ENCODE measurements at regions not wholly inside any gene's neighbourhood (a gene's known extent, or its start where the extent isn't known, plus 50 kb on each side); places are given as distances from the start of the nearest gene placed in this dataset.
"Not testable (repeated sequence)": the region's sequence is repeated elsewhere in the genome, so short reads cannot be mapped to it uniquely, and the experiment has no call there.

DNA sequence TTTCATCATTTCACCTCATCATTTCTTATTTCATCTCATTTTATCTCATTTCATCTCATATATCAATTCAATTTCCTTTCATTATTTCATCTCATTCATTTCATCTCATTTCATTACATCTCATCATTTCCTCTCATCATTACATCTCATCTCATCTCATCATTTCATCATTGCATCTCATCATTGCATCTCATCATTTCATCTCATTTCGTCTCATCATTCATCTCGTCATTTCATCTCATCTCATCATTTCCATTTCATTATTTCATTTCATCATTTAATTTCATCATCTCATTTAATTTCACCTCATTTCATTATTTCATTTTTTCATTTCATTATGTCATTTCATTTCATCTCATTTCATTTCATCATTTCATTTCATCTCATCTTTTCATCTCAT is 168.5 kb upstream of the FAM72C start:
- DNase-seq (ENCODE audit: low read depth), result not testable (repeated sequence)

DNA sequence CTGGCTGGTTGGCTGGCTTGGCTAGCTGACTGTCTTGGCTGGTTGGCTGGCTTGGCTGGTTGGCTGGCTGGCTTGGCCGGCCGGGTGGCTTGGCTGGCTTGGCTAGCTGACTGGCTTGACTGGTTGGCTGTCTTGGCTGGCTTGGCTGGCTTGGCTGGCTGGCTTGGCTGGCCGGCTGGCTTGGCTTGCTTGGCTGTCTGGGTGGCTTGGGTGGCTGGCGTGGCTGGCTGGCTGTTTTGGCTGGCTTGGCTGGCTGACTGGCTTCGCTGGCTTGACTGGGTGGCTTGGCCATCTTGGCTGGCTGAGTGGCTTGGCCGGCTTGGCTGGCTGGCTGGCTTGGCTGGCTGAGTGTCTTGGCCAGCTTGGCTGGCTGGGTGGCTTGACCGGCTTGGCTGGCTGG is 133.2 kb upstream of the FAM72C start:
- not testable (repeated sequence) for DNase-seq (ENCODE audit: low read depth)

DNA sequence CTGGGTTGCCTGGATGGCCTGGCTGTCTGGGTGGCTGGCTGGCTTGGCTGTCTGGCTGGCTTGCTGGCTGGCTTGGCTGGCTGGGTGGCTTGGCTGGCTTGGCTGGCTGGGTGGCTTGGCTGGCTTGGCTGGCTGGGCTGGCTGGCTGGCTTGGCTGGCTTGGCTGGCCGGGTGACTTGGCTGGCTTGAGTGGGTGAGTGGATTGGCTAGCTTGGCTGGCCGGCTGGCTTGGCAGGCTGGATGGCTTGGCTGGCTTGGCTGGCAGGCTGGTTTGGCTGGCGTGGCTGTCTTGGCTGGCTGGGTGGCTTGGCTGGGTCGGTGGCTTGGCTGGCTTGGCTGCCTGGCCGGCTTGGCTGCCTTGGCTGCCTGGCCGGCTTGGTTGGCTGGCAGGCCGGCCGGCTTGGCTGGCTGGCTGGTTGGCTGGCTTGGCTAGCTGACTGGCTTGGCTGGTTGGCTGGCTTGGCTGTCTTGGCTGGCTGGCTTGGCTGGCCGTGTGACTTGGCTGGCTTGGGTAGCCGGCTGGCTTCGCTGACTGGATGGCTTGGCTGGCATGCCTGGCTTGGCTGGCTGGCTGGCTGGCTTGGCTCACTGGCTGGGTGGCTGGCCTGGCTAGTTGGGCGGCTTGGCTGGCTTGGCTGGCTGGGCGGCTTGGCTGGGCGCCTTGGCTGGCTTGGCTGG is 132.4 kb upstream of the FAM72C start:
- peak; percentile 15 for DNase-seq (ENCODE audit: low read depth)

DNA sequence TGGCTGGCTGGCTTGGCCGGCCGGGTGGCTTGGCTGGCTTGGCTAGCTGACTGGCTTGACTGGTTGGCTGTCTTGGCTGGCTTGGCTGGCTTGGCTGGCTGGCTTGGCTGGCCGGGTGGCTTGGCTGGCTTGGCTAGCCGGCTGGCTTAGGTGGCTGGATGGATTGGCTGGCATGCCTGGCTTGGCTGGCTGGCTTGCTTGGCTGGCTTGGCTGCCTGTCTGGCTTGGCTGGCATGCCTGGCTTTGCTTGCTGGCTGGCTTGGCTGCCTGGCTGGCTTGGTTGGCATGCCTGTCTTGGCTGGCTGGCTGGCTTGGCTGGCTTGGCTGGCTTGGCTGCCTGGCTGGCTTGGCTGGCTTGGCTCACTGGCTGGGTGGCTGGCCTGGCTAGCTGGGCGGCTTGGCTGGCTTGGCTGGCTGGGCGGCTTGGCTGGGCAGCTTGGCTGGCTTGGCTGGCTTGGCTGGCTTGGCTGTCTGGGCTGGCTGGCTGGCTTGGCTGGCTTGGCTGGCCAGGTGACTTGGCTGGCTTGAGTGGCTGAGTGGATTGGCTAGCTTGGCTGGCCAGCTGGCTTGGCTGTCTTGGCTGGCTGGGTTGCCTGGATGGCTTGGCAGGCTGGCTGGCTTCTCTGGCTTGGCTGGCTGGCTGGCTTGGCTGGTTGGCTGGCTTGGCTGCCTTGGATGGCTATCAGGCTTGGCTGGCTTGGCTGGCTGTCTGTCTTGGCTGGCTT is 131.5 kb upstream of the FAM72C start:
- DNase-seq (ENCODE audit: low read depth), result peak; percentile 3

DNA sequence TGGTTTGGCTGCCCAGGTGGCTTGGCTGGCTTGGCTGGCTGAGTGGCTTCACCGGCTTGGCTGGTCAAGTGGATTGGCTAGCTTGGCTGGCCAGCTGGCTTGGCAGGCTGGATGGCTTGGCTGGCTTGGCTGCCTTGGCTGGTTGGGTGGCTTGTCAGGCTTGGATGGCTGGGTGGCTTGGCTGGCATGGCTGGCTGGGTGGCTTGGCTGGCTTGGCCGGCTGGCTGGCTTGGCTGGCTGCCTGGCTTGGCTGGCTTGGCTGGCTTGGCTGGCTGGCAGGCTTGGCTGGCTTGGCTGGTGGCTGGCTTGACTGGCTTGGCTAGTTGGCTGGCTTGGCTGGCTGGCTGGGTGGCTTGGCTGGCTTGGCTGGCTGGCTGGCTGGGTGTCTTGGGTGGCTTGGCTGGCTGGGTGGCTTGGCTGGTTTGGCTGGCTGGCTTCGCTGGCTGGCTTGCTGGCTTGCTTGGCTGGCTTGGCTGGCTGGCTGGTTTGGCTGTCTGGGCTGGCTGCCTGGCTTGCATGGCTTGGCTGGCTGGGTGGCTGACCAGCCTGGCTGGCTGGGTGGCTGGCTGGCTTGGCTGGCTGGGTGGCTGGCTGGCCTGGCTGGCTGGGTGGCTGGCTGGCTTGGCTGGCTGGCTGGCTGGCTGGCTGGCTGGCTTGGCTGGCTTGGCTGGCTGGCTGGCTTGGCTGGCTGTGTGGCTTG is 130.4 kb upstream of the FAM72C start:
- not testable (repeated sequence) for DNase-seq (ENCODE audit: low read depth)

DNA sequence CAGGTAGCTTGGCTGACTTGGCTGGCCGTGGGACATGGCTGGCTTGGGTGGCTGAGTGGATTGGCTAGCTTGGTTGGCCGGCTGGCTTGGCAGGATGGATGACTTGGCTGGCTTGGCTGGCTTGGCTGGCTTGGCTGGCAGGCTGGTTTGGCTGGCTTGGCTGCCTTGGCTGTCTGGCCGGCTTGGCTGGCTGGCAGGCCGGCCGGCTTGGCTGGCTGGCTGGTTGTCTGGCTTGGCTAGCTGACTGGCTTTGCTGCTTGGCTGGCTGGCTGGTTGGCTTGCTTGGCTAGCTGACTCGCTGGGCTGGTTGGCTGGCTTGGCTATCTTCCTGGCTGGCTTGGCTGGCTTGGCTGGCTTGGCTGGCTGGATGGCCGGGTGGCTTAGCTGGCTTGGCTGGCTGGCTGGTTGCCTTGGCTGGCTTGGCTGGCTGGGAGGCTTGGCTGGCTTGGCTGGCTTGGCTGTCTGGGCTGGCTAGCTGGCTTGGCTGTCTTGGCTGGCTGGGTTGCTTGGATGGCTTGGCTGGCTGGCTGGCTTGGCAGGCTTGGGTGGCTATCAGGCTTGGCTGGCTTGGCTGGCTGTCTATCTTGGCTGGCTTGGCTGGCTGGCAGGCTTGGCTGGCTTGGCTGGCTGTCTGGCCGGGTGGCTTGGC is 129.7 kb upstream of the FAM72C start:
- peak; percentile 10 for DNase-seq (ENCODE audit: low read depth)

DNA sequence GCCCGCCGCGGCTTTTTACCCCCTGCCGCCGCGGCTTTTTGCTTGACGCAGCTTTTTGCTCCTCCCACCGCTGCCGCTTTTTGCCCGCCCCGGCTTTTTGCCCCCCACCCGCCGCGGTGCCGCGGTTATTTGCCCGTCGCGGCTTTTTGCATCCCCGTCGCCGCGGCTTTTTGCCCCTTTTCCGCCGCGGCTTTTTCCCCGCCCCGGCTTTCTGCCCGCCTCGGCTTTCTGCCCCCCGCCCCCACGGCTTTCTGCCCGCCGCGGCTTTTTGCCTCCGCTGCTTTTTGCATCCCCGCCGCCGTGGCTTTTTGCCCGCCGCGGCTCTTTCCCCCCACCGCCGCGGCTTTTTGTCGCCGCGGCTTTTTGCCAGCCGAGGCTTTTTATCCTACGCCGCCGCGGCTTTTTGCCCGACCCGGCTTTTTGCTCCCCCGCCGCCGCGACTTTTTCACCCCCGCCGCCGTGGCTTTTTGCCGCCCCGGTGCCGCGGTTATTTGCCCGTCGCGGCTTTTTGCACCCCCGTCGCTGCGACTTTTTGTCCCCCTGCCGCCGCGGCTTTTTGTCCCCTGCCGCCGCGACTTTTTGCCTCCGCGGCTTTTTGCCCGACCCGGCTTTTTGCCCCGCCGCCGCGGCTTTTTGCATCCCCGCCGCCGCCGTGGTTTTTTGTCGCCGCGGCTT is 105.5 kb upstream of the FAM72C start:
- peak; percentile 0 for DNase-seq (ENCODE audit: low read depth)

DNA sequence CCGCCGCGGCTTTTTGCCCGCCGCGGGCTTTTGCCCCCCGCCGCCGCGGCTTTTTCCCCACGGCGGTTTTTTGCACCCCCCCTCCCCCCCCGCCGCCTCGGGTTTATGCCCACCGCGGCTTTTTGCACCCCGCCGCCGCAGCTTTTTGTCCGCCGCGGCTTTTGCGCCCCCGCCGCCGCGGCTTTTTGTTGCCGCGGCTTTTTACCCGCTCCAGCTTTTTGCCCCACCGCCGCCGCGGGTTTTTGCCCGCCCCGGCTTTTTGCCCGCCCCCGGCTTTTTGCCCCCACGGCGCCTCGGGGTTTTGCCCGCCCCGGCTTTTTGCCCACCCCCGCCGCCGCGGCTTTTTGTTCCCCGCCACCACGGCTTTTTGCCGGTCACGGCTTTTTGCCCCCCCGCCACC is 104.9 kb upstream of the FAM72C start:
- DNase-seq (ENCODE audit: low read depth), result not testable (repeated sequence)

DNA sequence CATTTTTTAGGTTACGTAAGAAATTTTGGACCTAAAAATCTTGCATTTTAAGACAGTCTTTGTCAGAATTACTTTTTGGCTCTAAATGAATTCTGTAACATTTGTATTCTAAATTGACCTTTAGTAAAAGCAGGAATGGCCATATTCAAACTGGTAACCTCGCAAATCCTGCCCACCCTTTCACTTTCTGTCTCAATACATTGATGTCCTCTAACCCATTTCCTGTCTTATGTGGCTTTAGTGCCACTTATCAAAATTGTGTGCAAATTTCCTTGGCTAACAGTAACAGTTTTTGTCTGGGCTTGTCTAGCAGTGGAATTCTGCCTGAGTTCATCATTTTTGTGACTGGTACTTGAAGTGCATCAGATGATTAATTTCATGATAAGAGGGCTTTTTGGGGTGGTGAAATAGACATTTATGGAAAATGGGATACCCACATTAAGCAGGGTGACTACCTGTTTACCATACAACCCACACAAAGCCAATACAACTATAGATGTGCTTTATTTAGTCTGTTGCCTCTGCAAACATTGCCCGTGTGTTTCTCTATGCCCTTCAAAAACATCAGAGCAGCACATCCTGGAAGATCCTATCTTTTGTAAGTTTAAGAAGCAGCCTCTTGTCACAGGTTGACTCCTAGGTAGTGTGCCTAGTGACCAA is 98.7 kb upstream of the FAM72C start:
- DNase-seq (ENCODE audit: low read depth), result not testable (repeated sequence)

DNA sequence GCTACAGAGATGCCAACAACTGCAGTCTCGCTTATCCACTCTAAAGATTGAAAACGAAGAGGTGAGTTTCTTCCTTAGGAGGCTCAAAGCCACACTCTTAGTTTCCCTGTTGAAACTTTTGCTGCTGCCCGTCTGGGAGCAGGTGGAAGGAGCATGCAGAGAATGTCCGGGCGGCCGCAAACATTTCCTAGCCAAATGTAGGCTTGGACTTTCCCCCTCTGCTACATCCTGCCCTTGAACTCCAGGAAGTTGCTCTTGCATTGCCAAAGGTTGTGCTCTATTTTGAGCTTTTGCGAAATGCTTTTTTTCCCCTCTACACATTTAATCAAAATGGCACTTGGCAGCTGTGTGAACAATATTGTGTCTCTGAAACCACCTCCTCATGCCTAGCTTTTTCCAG is 95.3 kb upstream of the FAM72C start:
- not testable (repeated sequence) for DNase-seq (ENCODE audit: low read depth)

DNA sequence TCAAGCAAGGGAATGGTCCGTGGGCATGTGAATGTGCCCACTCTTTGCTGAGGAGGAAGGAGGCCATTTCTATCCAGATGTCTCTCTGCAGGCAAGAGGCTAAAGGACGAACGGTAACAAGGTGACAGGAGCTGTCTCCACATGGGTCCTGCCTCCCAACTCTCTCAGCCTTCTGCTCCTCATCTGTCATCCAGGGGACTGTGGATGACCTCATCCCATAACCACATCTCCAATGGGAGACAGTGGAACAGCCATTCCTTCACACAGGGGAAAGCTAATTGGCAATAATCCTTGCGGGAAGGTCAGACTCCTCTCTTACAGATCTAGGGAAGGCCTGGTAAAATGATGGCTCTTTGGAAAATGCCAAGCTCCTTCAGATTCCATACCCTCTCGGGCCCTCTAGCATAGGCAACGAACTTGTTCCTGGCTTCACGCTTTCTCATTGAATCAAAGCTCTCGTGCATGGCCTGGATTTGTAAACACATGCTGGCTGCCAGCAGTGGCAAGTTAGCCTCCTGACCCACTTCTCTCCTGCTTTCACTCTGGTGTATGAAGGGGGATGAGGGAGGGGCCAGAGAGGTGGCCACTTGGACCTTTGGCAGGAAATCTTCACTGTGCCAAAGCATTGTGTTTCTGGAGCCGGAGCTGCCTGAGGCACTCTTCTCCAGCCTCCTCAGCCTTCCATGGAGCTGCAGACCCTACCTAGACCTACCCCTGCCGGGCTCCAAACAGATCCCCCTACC is 94.5 kb upstream of the FAM72C start:
- not testable (repeated sequence) for DNase-seq (ENCODE audit: low read depth)

DNA sequence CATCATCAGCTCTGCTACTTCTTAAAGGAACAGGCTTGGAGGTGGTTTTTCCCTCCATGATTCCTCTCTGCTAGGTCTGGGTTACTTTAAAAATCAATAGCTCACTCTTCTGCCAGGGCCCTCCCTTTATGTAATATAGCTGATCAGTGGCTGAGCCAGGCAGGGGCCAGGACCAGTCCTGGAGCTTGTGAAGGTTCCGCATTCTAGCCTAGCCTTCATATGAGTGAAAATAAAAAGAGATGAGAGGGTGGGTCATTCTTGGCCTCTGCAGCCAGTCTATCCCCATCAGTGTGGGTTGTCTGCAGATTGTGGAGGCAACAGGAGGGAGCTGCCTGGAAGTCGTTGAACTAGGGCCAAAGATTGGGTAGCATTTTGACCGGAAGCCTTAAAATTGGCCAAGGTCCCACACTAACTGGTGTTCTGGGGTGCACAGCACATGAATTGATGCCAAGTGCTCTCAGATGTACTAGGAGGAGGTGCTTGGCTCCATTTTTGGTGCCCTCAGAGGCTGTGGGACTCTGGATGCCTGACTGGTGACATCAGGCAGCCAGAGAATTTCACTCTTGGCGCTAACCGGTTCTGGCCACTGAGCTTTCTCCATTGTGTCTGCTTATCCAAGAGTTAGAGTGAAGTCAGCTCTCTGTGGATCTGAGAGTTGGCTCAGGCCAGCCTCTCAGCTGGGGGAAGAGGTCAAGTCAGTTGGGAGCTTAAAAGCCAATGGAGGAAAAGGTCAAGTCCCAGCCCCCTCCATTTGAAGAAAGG is 93.7 kb upstream of the FAM72C start:
- DNase-seq (ENCODE audit: low read depth), result not testable (repeated sequence)

DNA sequence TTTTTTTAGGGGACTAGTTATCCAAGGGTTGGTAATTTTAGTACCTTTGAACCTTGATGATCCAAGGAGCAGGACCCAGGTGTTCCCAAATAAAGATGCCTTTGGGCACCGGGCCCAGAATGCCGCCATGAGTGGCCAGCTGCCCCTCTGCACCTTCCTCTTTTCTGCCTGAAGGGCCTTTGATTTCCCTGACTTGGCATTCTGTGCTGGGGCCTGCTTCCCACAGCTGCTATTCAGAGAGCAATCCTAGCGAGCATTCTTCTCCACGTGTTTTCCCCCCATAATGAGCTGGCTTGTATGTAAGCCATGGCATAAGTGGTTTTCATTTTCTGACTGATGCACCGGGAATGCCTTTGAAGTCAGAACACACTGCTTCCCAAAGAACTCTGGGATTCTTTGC is 77.6 kb upstream of the FAM72C start:
- not testable (repeated sequence) for DNase-seq (ENCODE audit: low read depth)

DNA sequence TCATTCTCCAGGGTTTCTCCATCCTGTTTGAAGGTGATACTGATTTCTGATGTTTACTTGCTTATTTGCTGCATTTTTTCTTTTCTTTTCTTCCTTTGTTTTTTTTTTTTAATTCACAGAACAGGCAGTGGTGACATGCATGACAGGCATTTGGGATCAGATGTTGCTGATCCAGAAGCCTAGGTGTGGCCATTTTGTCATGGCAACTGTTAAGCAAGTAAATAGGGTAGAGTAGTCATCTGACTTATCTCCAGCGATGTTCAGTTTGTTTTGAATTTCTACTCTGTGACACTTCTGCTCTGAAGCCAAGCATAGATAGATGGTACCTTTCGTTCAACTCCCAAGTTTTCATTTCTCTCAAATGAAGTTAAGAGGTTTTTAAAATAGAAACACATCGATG is 74.9 kb upstream of the FAM72C start:
- not testable (repeated sequence) for DNase-seq (ENCODE audit: low read depth)

DNA sequence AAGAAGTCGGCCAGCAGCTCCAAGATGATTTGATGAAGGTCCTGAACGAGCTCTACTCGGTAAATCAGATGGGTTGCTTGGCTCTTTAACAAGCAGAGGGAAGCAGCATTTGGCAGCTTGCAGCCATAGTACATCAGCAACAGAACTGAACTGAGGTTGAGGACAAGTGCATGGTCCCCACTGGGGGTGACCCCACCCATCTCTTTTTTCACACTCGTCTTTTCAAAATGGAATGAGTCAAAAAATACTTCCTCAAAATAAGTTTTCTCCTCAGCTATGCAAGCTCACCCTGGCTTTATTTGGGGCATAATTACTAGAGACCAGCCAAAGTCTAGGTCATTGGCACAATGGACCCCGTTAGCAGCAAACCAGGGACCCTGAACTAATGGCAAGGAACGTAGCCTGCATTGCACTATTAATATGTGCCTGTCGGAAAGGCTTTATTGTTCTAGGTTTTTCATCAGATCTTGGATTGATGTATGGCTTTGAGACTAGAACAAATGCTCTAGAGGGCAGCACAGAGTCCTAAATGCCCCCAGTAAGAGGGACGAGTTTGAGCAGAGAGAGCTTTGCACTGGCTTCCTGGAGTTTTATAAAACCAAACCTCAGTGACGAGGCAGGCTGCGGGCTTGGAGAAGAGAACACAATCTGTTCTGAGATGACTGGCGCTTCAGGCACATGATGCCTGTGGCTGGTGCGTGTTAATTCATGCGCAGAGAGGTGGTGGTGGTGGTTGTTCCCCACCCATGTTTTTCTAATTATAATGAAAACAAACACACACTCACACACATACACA is 74.2 kb upstream of the FAM72C start:
- DNase-seq (ENCODE audit: low read depth), result peak; percentile 23

DNA sequence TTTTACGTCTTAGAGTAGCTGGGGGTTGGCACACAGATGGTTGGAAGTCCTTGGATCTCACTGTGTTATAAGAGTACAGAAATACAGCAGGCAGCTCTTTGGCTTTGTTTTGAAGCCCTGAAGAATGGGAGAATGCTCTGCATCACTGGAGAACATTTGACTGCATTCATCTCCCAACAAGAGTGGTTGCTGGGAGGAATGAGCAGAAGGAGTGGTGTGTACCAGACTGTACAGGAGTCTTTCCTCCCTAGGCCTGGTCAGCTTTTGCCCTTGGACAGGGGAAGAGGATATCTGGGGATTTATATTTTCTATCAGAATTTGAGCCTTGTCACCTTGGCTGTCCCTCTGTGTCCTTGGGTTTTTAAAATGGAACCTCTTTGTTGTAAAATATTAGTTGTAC is 70.5 kb upstream of the FAM72C start:
- DNase-seq (ENCODE audit: low read depth), result not testable (repeated sequence)

DNA sequence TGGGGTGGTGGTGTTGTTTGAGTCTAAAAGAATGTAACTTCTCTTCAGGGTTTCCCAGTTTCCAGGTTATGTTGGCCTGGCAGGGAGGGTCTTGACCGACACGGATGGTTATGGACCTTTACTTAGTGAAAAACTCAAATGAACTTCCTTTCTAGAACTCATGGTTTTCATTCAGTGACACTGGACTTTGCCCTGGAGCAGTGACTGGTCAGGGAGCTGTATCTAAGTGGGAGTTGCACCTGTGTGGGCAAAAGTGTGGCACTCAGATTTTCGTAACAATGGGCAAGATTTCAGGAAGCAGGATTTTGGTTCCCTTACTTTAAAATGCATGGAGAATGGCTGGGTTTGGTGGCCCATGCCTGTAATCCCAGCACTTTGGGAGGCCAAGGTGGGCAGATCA is 68.5 kb upstream of the FAM72C start:
- DNase-seq (ENCODE audit: low read depth), result not testable (repeated sequence)

DNA sequence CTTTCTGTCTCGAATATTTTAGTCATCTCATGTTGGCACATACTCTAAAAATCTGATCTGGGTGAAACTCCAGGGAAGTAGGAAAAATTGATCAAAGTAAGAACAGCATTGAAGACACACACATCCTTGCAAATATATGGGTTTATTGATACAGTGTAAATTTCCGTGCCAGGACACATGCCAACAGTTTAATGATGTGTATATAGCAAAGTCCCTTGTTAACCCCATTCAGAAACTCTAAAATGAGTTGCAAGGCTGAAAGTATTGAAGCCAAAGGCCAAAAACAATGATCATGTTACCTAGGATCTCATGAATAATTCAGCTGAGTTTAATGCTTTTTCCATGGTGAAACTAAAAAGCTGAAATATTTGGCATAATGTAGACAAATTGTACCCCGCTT is 62.3 kb upstream of the FAM72C start:
- not testable (repeated sequence) for DNase-seq (ENCODE audit: low read depth)

Data from HT1080 (cell line).